Parathyroid adenoma (tissue), 2 donors: ENCODE measurements at regions not wholly inside any gene's neighbourhood (a gene's known extent, or its start where the extent isn't known, plus 50 kb on each side); places are given as distances from the start of the nearest gene placed in this dataset.

Source experiments
- H2AFZ ChIP-seq: fragments of 300-600 bp; sonication (generic); one replicate; pipeline ENCODE4 v1.7.0; 2017; ENCODE audit warnings: antibody characterized with exemption, mild to moderate bottlenecking
- H3K27ac ChIP-seq: fragments of 300-600 bp; sonication (generic); one replicate; pipeline ENCODE4 v1.7.0; 2017
- H3K27me3 ChIP-seq: fragments of 300-600 bp; sonication (generic); one replicate; pipeline ENCODE4 v1.7.0; 2017; ENCODE audit warnings: low read length; ENCODE audit not compliant: control insufficient read depth, insufficient read depth
- H3K36me3 ChIP-seq: fragments of 300-600 bp; sonication (generic); one replicate; pipeline ENCODE4 v1.7.0; 2017; ENCODE audit warnings: low read length; ENCODE audit not compliant: control insufficient read depth, insufficient read depth
- H3K4me1 ChIP-seq: fragments of 300-600 bp; sonication (generic); one replicate; pipeline ENCODE4 v1.7.0; 2017; ENCODE audit warnings: control low read depth
- H3K4me2 ChIP-seq: fragments of 300-600 bp; sonication (generic); one replicate; pipeline ENCODE4 v1.7.0; 2017; ENCODE audit warnings: low read length
- H3K4me3 ChIP-seq: fragments of 300-600 bp; sonication (generic); one replicate; pipeline ENCODE4 v1.7.0; 2017; ENCODE audit warnings: low read depth, low read length
- H3K79me2 ChIP-seq: fragments of 300-600 bp; sonication (generic); one replicate; pipeline ENCODE4 v1.7.0; 2017; ENCODE audit warnings: control low read depth
- H3K9ac ChIP-seq: fragments of 300-600 bp; sonication (generic); one replicate; pipeline ENCODE4 v1.7.0; 2017; ENCODE audit warnings: mild to moderate bottlenecking
- H3K9me3 ChIP-seq: fragments of 300-600 bp; sonication (generic); one replicate; pipeline ENCODE4 v1.7.0; 2017; ENCODE audit warnings: low read length; ENCODE audit not compliant: control insufficient read depth
- TF ChIP-seq, protein P1 (sequence below): fragments of 300-600 bp; sonication (generic); IDR thresholded peaks from one replicate; pipeline ENCODE4 v1.7.0; 2017; ENCODE audit warnings: antibody characterized with exemption, mild to moderate bottlenecking
- donor health status: primary hyperparathyroidism.

DNA sequence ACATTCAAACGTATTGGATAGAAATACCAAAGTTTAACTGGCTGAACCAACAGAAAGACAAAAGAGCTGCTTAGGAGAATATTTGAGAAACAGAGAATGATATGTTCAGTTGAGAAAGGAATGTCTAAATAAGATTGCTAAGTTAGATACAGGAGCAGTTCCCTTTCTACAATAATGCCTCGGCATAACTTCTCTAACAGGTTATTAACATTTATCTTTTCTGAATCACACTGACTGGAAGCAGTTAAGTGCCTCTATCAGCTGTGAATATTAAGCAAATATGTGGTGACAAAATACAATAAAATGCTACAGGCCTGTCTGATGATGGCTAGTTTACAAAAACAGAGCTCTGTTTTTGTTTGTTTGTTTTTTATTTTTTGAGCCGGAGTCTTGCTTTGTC, 121.9 kb downstream of the KCNK1 start:
- H3K27me3 ChIP-seq, result no peaks in the 10 kb centered on the region
- H3K36me3 ChIP-seq, result no peaks in the 10 kb centered on the region
- H3K4me1 ChIP-seq, result no peaks in the 10 kb centered on the region
- H3K9ac ChIP-seq, result no peak overlapping the region
- H3K27ac ChIP-seq, result no peak overlapping the region
- H3K79me2 ChIP-seq, result no peaks in the 10 kb centered on the region
- H3K9me3 ChIP-seq, result no peaks in the 10 kb centered on the region
- H3K4me3 ChIP-seq, result no peak overlapping the region
- H3K4me2 ChIP-seq, result no peak overlapping the region
- TF ChIP-seq, protein P1, sequence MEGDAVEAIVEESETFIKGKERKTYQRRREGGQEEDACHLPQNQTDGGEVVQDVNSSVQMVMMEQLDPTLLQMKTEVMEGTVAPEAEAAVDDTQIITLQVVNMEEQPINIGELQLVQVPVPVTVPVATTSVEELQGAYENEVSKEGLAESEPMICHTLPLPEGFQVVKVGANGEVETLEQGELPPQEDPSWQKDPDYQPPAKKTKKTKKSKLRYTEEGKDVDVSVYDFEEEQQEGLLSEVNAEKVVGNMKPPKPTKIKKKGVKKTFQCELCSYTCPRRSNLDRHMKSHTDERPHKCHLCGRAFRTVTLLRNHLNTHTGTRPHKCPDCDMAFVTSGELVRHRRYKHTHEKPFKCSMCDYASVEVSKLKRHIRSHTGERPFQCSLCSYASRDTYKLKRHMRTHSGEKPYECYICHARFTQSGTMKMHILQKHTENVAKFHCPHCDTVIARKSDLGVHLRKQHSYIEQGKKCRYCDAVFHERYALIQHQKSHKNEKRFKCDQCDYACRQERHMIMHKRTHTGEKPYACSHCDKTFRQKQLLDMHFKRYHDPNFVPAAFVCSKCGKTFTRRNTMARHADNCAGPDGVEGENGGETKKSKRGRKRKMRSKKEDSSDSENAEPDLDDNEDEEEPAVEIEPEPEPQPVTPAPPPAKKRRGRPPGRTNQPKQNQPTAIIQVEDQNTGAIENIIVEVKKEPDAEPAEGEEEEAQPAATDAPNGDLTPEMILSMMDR, result no peak
- no peak overlapping the region for H2AFZ ChIP-seq

GRCh38 chr1:233737341-233737740, 123.4 kb downstream of the KCNK1 start:
- H3K4me3 ChIP-seq, result no peak overlapping the region
- H3K4me2 ChIP-seq, result no peak overlapping the region
- TF ChIP-seq, protein P1, result no peak
- H3K9me3 ChIP-seq, result no peaks in the 10 kb centered on the region
- H3K36me3 ChIP-seq, result no peaks in the 10 kb centered on the region
- H3K9ac ChIP-seq, result no peak overlapping the region
- H3K79me2 ChIP-seq, result no peaks in the 10 kb centered on the region
- no peak overlapping the region for H2AFZ ChIP-seq
- no peak overlapping the region for H3K27ac ChIP-seq
- no peaks in the 10 kb centered on the region for H3K4me1 ChIP-seq
- no peaks in the 10 kb centered on the region for H3K27me3 ChIP-seq

- no peak overlapping the region for H3K4me2 ChIP-seq
- no peak overlapping the region for H3K9ac ChIP-seq
- H3K36me3 ChIP-seq, result no peaks in the 10 kb centered on the region
- no peaks in the 10 kb centered on the region for H3K4me1 ChIP-seq
- no peaks in the 10 kb centered on the region for H3K9me3 ChIP-seq
- H3K79me2 ChIP-seq, result no peaks in the 10 kb centered on the region
- H2AFZ ChIP-seq, result no peak overlapping the region
- TF ChIP-seq, protein P1, result no peak
- no peak overlapping the region for H3K27ac ChIP-seq
- H3K4me3 ChIP-seq, result no peak overlapping the region
- no peaks in the 10 kb centered on the region for H3K27me3 ChIP-seq
These were observed 124.5 kb downstream of the KCNK1 start for GRCh38 chr1:233738396-233738795.

DNA sequence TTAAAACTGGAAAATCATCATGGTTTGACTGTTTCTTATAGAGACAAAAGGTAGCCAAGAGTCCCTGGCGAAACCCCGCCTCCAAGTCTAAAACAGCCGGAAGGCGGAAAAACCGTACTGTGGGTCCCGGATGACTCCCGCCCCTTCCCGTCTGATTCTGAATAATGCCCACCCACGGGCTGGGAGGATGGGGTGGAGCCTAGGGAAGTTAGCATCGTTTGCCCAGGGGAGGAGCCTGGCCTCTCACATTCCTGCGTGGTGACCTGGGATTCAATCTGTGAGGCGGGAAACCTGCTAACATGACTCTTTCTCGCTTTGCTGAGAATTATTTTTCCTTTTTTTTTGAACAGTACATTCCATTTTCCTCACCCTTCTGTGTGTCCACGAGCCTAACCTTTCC, 124.9 kb downstream of the KCNK1 start:
- Histone ChIP-seq H3K27me3 (no peaks in the 10 kb centered on the region), H3K9me3 (no peaks in the 10 kb centered on the region), H3K4me3 (no peak overlapping the region), H3K79me2 (no peaks in the 10 kb centered on the region), H2AFZ (no peak overlapping the region), H3K36me3 (no peaks in the 10 kb centered on the region), H3K9ac (no peak overlapping the region), H3K4me1 (no peaks in the 10 kb centered on the region), H3K4me2 (no peak overlapping the region), H3K27ac (no peak overlapping the region)
- TF ChIP-seq, protein P1, result no peak

GRCh38 chr1:233744779-233745513, 131.0 kb downstream of the KCNK1 start:
- Histone ChIP-seq H2AFZ (no peak overlapping the region), H3K79me2 (no peaks in the 10 kb centered on the region), H3K4me3 (no peak overlapping the region), H3K27me3 (no peaks in the 10 kb centered on the region), H3K36me3 (no peaks in the 10 kb centered on the region), H3K9ac (no peak overlapping the region), H3K4me1 (no peaks in the 10 kb centered on the region), H3K4me2 (no peak overlapping the region), H3K27ac (no peak overlapping the region), H3K9me3 (no peaks in the 10 kb centered on the region)
- TF ChIP-seq, protein P1, result no peak
